ENCODE measurements at regions not wholly inside any gene's neighbourhood (a gene's known extent, or its start where the extent isn't known, plus 50 kb on each side); places are given as distances from the start of the nearest gene placed in this dataset.

GRCh38 chr14:101453225-101453624 lies 108.1 kb upstream of the DIO3 start:
- H3K4me3 ChIP-seq (ENCODE audit: insufficient read depth, low read length, poor library complexity, severe bottlenecking) = no peak overlapping the region
- no peaks in the 10 kb centered on the region for H3K27me3 ChIP-seq (ENCODE audit: low read length)
- no peaks in the 10 kb centered on the region for H3F3A ChIP-seq (ENCODE audit: insufficient read depth)
- no peak overlapping the region for H3K9ac ChIP-seq (ENCODE audit: low read length)
- no peak overlapping the region for H2AFZ ChIP-seq (ENCODE audit: low read depth, low read length, severe bottlenecking)
- H3K9me3 ChIP-seq (ENCODE audit: insufficient read depth, low read length) = no peaks in the 10 kb centered on the region
- H3K27ac ChIP-seq (ENCODE audit: low read depth, low read length) = no peak overlapping the region
- no peak for TF ChIP-seq CTCF (IDR thresholded peaks at IDR 0.05; ENCODE audit: insufficient read depth, low read length, poor library complexity, severe bottlenecking)
- no peak for TF ChIP-seq EZH2phosphoT487 (conservative IDR thresholded peaks at IDR 0.05; ENCODE audit: low read length)
- no peaks in the 10 kb centered on the region for H3K9me2 ChIP-seq (replicated peaks; ENCODE audit: insufficient read depth, low read length)
- H4K20me1 ChIP-seq (ENCODE audit: low read depth, low read length) = no peaks in the 10 kb centered on the region
- H3K79me2 ChIP-seq (ENCODE audit: insufficient read depth, low read length) = no peaks in the 10 kb centered on the region
- no peak overlapping the region for H3K4me2 ChIP-seq (ENCODE audit: low read depth, low read length, poor library complexity, severe bottlenecking)
- no peaks in the 10 kb centered on the region for H3K36me3 ChIP-seq (ENCODE audit: low read length)

GRCh38 chr14:101454229-101454628 lies 107.1 kb upstream of the DIO3 start:
- Histone ChIP-seq H3K9ac (ENCODE audit: low read length) (no peak overlapping the region), H3K9me3 (ENCODE audit: insufficient read depth, low read length) (no peaks in the 10 kb centered on the region), H3K27ac (ENCODE audit: low read depth, low read length) (no peak overlapping the region), H3K4me3 (ENCODE audit: insufficient read depth, low read length, poor library complexity, severe bottlenecking) (no peak overlapping the region), H2AFZ (ENCODE audit: low read depth, low read length, severe bottlenecking) (no peak overlapping the region), H4K20me1 (ENCODE audit: low read depth, low read length) (no peaks in the 10 kb centered on the region), H3K36me3 (ENCODE audit: low read length) (no peaks in the 10 kb centered on the region), H3K27me3 (ENCODE audit: low read length) (no peaks in the 10 kb centered on the region), H3F3A (ENCODE audit: insufficient read depth) (no peaks in the 10 kb centered on the region), H3K4me2 (ENCODE audit: low read depth, low read length, poor library complexity, severe bottlenecking) (no peak overlapping the region), H3K9me2 (replicated peaks; ENCODE audit: insufficient read depth, low read length) (no peaks in the 10 kb centered on the region), H3K79me2 (ENCODE audit: insufficient read depth, low read length) (no peaks in the 10 kb centered on the region)
- TF ChIP-seq EZH2phosphoT487 (conservative IDR thresholded peaks at IDR 0.05; ENCODE audit: low read length) (no peak), CTCF (IDR thresholded peaks at IDR 0.05; ENCODE audit: insufficient read depth, low read length, poor library complexity, severe bottlenecking) (no peak)

- TF ChIP-seq EZH2phosphoT487 (conservative IDR thresholded peaks at IDR 0.05; ENCODE audit: low read length) (no peak), CTCF (IDR thresholded peaks at IDR 0.05; ENCODE audit: insufficient read depth, low read length, poor library complexity, severe bottlenecking) (no peak)
- H2AFZ ChIP-seq (ENCODE audit: low read depth, low read length, severe bottlenecking) = no peak overlapping the region
- H3K9me2 ChIP-seq (replicated peaks; ENCODE audit: insufficient read depth, low read length) = no peaks in the 10 kb centered on the region
- no peaks in the 10 kb centered on the region for H3K36me3 ChIP-seq (ENCODE audit: low read length)
- no peak overlapping the region for H3K9ac ChIP-seq (ENCODE audit: low read length)
- no peaks in the 10 kb centered on the region for H3K27me3 ChIP-seq (ENCODE audit: low read length)
- H3K4me3 ChIP-seq (ENCODE audit: insufficient read depth, low read length, poor library complexity, severe bottlenecking) = no peak overlapping the region
- H3K27ac ChIP-seq (ENCODE audit: low read depth, low read length) = no peak overlapping the region
- no peaks in the 10 kb centered on the region for H3F3A ChIP-seq (ENCODE audit: insufficient read depth)
- no peak overlapping the region for H3K4me2 ChIP-seq (ENCODE audit: low read depth, low read length, poor library complexity, severe bottlenecking)
- H3K9me3 ChIP-seq (ENCODE audit: insufficient read depth, low read length) = no peaks in the 10 kb centered on the region
- no peaks in the 10 kb centered on the region for H4K20me1 ChIP-seq (ENCODE audit: low read depth, low read length)
- H3K79me2 ChIP-seq (ENCODE audit: insufficient read depth, low read length) = no peaks in the 10 kb centered on the region
These were observed 104.8 kb upstream of the DIO3 start for GRCh38 chr14:101456246-101457175.
